Upper lobe of left lung (tissue), 6 donors: ENCODE measurements at regions not wholly inside any gene's neighbourhood (a gene's known extent, or its start where the extent isn't known, plus 50 kb on each side); places are given as distances from the start of the nearest gene placed in this dataset.

Source experiments
- ATAC-seq, 2 donors: fragments of 200-7000 bp; cut with Tn5 transposase; one replicate each; pipeline ENCODE4 v1.9.1; 2022; ENCODE audit warnings: mild to moderate bottlenecking in 2 of 2, moderate library complexity in 2 of 2; ENCODE audit not compliant: low FRiP score in 2 of 2
- DNase-seq, 2 donors: peaks; one replicate each; pipeline ENCODE4 v3.0.0-alpha.2; 2019 to 2020
- H3K27ac ChIP-seq, 4 donors: fragments of 200-600 bp; sonication (generic); one replicate each; pipeline ENCODE4 v1.5.1; 2016 to 2019
- H3K27me3 ChIP-seq, 4 donors: fragments of 200-600 bp; sonication (generic); one replicate each; pipeline ENCODE4 v1.5.1; 2017 to 2019
- H3K36me3 ChIP-seq, 4 donors: fragments of 200-600 bp; sonication (generic); one replicate each; pipeline ENCODE4 v1.5.1; 2016 to 2019
- H3K4me1 ChIP-seq, 4 donors: fragments of 200-600 bp; sonication (generic); one replicate each; pipeline ENCODE4 v1.5.1; 2018 to 2019
- H3K4me3 ChIP-seq, 4 donors: fragments of 200-600 bp; sonication (generic); one replicate each; pipeline ENCODE4 v1.5.1; 2017 to 2019; ENCODE audit warnings: mild to moderate bottlenecking in 2 of 4, moderate library complexity in 1 of 4
- H3K9me3 ChIP-seq, 4 donors: fragments of 200-600 bp; sonication (generic); one replicate each; pipeline ENCODE4 v1.5.1; 2018 to 2019
- EP300 ChIP-seq, 4 donors: sonication (generic); formaldehyde crosslinking; IDR thresholded peaks; one replicate each; pipeline ENCODE4 v1.5.1; 2017; ENCODE audit warnings: antibody characterized with exemption in 4 of 4, control low read depth in 2 of 4
- POLR2A ChIP-seq, 4 donors: fragments of 450-650 bp; IDR thresholded peaks; one replicate each; pipeline ENCODE4 v1.5.1; 2016 to 2017; ENCODE audit warnings: antibody characterized with exemption in 4 of 4, mild to moderate bottlenecking in 2 of 4
- POLR2AphosphoS5 ChIP-seq, 2 donors: sonication (generic); formaldehyde crosslinking; IDR thresholded peaks; one replicate each; pipeline ENCODE4 v1.5.1; 2017; ENCODE audit warnings: antibody characterized with exemption in 2 of 2
- WGBS, 2 donors: methylation state at CpG; one replicate each; pipeline ENCODE4 v1.1.5; 2017 to 2018; 5-methylcytosine and 5-hydroxymethylcytosine counted together
- TF ChIP-seq, protein P1 (sequence below), 6 experiments: fragments of 450-650 bp in 4 of 6; fragments of 200-600 bp in 2 of 6; sonication (generic) in 2 of 6; IDR thresholded peaks; one replicate each; pipeline ENCODE4 v1.5.1; 2016 to 2019; ENCODE audit warnings: antibody characterized with exemption in 6 of 6
- donor health status: DM: no; HTN: no; CAD: no; lungs with moderate emphysema.
- donor health status: DM: no; HTN: yes; CAD: no; lungs with severe emphysema.

DNA sequence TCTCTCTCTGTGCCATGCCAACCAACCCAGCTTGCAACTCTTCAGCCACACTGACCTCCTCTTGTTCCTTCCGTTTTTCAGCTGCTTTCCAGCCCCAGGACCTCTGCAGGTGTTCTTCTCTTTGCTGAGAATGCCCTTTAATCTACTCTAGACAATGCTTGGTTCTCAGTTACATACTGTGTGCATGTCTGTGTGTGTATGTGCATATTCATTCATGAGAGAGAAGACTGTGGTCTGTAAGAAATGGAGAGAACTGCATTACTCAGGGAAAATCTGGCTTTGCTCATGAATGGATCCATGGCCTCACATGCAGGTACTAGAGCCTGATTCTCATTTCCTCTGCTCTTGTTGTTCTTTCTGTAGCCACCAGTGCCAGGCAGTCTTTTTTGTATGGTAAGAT lies 636.9 kb upstream of the TENM3 start:
- H3K4me1 ChIP-seq, result no peaks in the 10 kb centered on the region
- H3K27me3 ChIP-seq, result no peaks in the 10 kb centered on the region
- ATAC-seq (no peak), DNase-seq (no peak)
- H3K27ac ChIP-seq, result no peak overlapping the region
- no peaks in the 10 kb centered on the region for H3K36me3 ChIP-seq
- TF ChIP-seq POLR2AphosphoS5 (IDR thresholded peaks at IDR 0.05), result no peak
- TF ChIP-seq EP300 (IDR thresholded peaks at IDR 0.05), result no peak
- TF ChIP-seq, protein P1, sequence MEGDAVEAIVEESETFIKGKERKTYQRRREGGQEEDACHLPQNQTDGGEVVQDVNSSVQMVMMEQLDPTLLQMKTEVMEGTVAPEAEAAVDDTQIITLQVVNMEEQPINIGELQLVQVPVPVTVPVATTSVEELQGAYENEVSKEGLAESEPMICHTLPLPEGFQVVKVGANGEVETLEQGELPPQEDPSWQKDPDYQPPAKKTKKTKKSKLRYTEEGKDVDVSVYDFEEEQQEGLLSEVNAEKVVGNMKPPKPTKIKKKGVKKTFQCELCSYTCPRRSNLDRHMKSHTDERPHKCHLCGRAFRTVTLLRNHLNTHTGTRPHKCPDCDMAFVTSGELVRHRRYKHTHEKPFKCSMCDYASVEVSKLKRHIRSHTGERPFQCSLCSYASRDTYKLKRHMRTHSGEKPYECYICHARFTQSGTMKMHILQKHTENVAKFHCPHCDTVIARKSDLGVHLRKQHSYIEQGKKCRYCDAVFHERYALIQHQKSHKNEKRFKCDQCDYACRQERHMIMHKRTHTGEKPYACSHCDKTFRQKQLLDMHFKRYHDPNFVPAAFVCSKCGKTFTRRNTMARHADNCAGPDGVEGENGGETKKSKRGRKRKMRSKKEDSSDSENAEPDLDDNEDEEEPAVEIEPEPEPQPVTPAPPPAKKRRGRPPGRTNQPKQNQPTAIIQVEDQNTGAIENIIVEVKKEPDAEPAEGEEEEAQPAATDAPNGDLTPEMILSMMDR (IDR thresholded peaks at IDR 0.05), result no peak
- TF ChIP-seq POLR2A (IDR thresholded peaks at IDR 0.05), result no peak
- no peaks in the 10 kb centered on the region for H3K9me3 ChIP-seq
- 56 to 69% methylated on average over 1 of the region's 1 CpG for WGBS, 2 donors
- H3K4me3 ChIP-seq, result no peak overlapping the region

GRCh38 chr4:181608181-181608580 lies 635.0 kb upstream of the TENM3 start:
- Histone ChIP-seq H3K4me1 (no peaks in the 10 kb centered on the region), H3K27me3 (no peaks in the 10 kb centered on the region), H3K27ac (no peak overlapping the region), H3K36me3 (no peaks in the 10 kb centered on the region), H3K4me3 (no peak overlapping the region), H3K9me3 (no peaks in the 10 kb centered on the region)
- ATAC-seq (no peak), DNase-seq (no peak)
- no peak for TF ChIP-seq POLR2AphosphoS5 (IDR thresholded peaks at IDR 0.05)
- TF ChIP-seq EP300 (IDR thresholded peaks at IDR 0.05), result no peak
- WGBS, 2 donors, result 41 to 42% methylated on average over 2 of the region's 2 CpGs

DNA sequence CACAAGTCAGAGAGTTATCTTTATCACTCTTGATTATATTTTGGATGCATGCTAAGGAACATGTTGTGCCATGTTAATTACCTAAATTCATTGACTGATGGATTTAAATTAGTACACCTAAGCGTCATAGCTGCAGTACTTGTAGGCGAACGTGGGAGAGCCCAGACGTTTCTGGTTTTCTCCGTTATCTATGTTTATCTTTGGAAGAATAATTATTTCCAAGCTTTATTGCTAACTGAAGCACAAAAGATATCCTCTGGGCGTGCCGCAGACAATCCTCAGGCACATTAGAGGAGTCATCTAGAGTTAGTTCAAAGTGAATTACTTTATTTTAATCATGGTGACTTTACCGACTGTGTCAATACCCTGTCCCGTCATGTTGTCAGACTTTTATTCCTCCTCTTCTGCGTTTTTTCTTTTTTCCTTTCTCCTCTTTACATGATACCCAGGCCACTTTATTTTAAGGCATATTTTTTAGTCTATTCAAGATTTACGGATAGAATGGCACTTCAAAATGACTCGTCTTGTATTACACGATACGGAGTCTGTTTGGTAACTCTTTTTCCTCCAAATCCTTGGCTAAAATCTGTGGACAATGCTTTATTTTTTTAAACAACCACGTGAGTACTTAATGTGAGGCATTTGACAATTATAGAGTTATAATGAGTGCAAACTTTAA lies 632.0 kb upstream of the TENM3 start:
- no peak overlapping the region for H3K27ac ChIP-seq

DNA sequence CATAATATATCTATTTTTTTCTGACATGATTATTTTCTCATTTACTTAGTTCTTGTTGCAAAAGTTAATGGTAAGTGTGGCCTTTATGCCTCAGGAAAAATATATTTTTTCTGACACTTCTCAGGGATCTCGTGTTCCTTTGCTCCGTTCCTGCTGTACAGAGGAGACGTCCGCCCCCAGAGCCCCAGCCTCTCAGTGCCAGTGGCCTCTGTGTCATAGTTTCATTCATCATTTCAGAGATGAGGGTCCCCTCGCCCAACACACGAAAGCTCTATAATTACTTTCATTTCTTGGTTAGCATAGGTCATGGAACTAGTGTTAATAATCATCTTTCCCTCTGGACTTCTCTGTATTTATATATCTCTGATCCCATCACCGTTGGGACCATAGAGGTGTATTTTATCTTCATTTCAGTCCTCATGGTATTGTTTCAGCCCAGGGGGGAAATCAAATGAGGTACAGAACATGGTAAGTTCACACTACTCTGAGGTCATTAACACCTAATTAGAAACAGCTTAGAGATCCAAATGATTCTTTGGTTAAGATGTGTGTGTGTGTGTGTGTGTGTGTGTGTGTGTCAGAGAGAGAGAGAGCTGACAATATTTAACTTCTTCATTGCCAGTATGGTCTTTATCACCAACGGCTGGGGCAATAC lies 631.1 kb upstream of the TENM3 start:
- 48 to 53% methylated on average over 8 of the region's 8 CpGs for WGBS, 2 donors
- no peaks in the 10 kb centered on the region for H3K9me3 ChIP-seq
- ATAC-seq, result no peak
- TF ChIP-seq, protein P1 (IDR thresholded peaks at IDR 0.05), result no peak
- no peaks in the 10 kb centered on the region for H3K36me3 ChIP-seq
- H3K4me3 ChIP-seq, result no peak overlapping the region
- DNase-seq, result no peak
- no peaks in the 10 kb centered on the region for H3K27me3 ChIP-seq
- no peak overlapping the region for H3K27ac ChIP-seq
- no peaks in the 10 kb centered on the region for H3K4me1 ChIP-seq

More for the DNA sequence above, 632.0 kb upstream of the TENM3 start:
- TF ChIP-seq POLR2AphosphoS5 (IDR thresholded peaks at IDR 0.05) (no peak), POLR2A (IDR thresholded peaks at IDR 0.05) (no peak), EP300 (IDR thresholded peaks at IDR 0.05) (no peak)
- TF ChIP-seq, protein P1 (IDR thresholded peaks at IDR 0.05), result no peak
- DNase-seq (no peak), ATAC-seq (no peak)
- Histone ChIP-seq H3K4me3 (no peak overlapping the region), H3K36me3 (no peaks in the 10 kb centered on the region), H3K4me1 (no peaks in the 10 kb centered on the region), H3K9me3 (no peaks in the 10 kb centered on the region), H3K27me3 (no peaks in the 10 kb centered on the region)
- 53 to 62% methylated on average over 15 of the region's 15 CpGs for WGBS, 2 donors

GRCh38 chr4:181613200-181613599 lies 630.0 kb upstream of the TENM3 start:
- Histone ChIP-seq H3K9me3 (no peaks in the 10 kb centered on the region), H3K27me3 (no peaks in the 10 kb centered on the region), H3K4me3 (no peak overlapping the region), H3K4me1 (no peaks in the 10 kb centered on the region), H3K27ac (no peak overlapping the region), H3K36me3 (no peaks in the 10 kb centered on the region)
- DNase-seq (no peak), ATAC-seq (no peak)
- WGBS, 2 donors, result 59 to 75% methylated on average over 6 of the region's 6 CpGs
- TF ChIP-seq POLR2A (IDR thresholded peaks at IDR 0.05) (no peak), EP300 (IDR thresholded peaks at IDR 0.05) (no peak), POLR2AphosphoS5 (IDR thresholded peaks at IDR 0.05) (no peak)
- TF ChIP-seq, protein P1 (IDR thresholded peaks at IDR 0.05), result no peak
